ENCODE measurements at regions not wholly inside any gene's neighbourhood (a gene's known extent, or its start where the extent isn't known, plus 50 kb on each side); places are given as distances from the start of the nearest gene placed in this dataset.
A peak's percentile ranks its signal among the peaks of the same experiment; 100 is the strongest.
"Not testable (repeated sequence)": the region's sequence is repeated elsewhere in the genome, so short reads cannot be mapped to it uniquely, and the experiment has no call there.

- H3K9ac ChIP-seq (ENCODE audit: low read length); H3K18ac ChIP-seq (ENCODE audit: low read length); H2BK5ac ChIP-seq (ENCODE audit: low read length); H3K36me3 ChIP-seq (ENCODE audit: control insufficient read depth, insufficient read depth, low read length); H3K27ac ChIP-seq (ENCODE audit: low read depth, low read length); H3K79me2 ChIP-seq (ENCODE audit: control insufficient read depth, insufficient read depth, low read length); H4K5ac ChIP-seq (ENCODE audit: low read length); H3K4me3 ChIP-seq (ENCODE audit: low read length); H3K23ac ChIP-seq (ENCODE audit: low read length); H2BK15ac ChIP-seq (replicated peaks; ENCODE audit: low read depth); H4K8ac ChIP-seq (ENCODE audit: low read depth, low read length); H3K4me1 ChIP-seq (ENCODE audit: control insufficient read depth, low read depth, low read length); H3K79me1 ChIP-seq (ENCODE audit: low read length); H2BK120ac ChIP-seq (ENCODE audit: low read depth, low read length); DNase-seq; H3K4me2 ChIP-seq (ENCODE audit: low read length); H3K4ac ChIP-seq (ENCODE audit: low read depth, low read length); H3K27me3 ChIP-seq (ENCODE audit: insufficient read depth, low read length, poor library complexity); H2AK5ac ChIP-seq (ENCODE audit: low read length): not testable (repeated sequence)
- WGBS (ENCODE audit: extremely low coverage, insufficient coverage, low lambda C conversion rate) = no CpG with 5 or more reads among the region's 28 CpGs
- peak overlapping the region; percentile 25 for H3K56ac ChIP-seq (ENCODE audit: low read length)
Measured at GRCh38 chr18:55892862-55893813, 305.1 kb upstream of the TCF4 start.

GRCh38 chr18:55886886-55887285, 298.9 kb upstream of the TCF4 start:
- no peak for DNase-seq
- Histone ChIP-seq H3K18ac (ENCODE audit: low read length) (no peak overlapping the region), H3K56ac (ENCODE audit: low read length) (no peak overlapping the region), H3K4me1 (ENCODE audit: control insufficient read depth, low read depth, low read length) (no peaks in the 10 kb centered on the region), H3K79me1 (ENCODE audit: low read length) (no peaks in the 10 kb centered on the region), H3K27ac (ENCODE audit: low read depth, low read length) (no peak overlapping the region), H2BK5ac (ENCODE audit: low read length) (no peak overlapping the region), H3K79me2 (ENCODE audit: control insufficient read depth, insufficient read depth, low read length) (no peaks in the 10 kb centered on the region), H4K8ac (ENCODE audit: low read depth, low read length) (no peak overlapping the region), H4K5ac (ENCODE audit: low read length) (no peak overlapping the region), H3K27me3 (ENCODE audit: insufficient read depth, low read length, poor library complexity) (no peaks in the 10 kb centered on the region), H2BK15ac (replicated peaks; ENCODE audit: low read depth) (no peak overlapping the region), H3K23ac (ENCODE audit: low read length) (no peak overlapping the region), H3K9ac (ENCODE audit: low read length) (no peak overlapping the region), H3K4me3 (ENCODE audit: low read length) (no peak overlapping the region), H3K4me2 (ENCODE audit: low read length) (no peak overlapping the region), H3K36me3 (ENCODE audit: control insufficient read depth, insufficient read depth, low read length) (no peaks in the 10 kb centered on the region), H2AK5ac (ENCODE audit: low read length) (no peak overlapping the region), H2BK120ac (ENCODE audit: low read depth, low read length) (no peak overlapping the region), H3K4ac (ENCODE audit: low read depth, low read length) (no peak overlapping the region)
- no CpG with 5 or more reads among the region's 4 CpGs for WGBS (ENCODE audit: extremely low coverage, insufficient coverage, low lambda C conversion rate)

- H3K18ac ChIP-seq (ENCODE audit: low read length) = no peak overlapping the region
- no peak overlapping the region for H4K8ac ChIP-seq (ENCODE audit: low read depth, low read length)
- H3K36me3 ChIP-seq (ENCODE audit: control insufficient read depth, insufficient read depth, low read length) = no peaks in the 10 kb centered on the region
- H3K27ac ChIP-seq (ENCODE audit: low read depth, low read length) = no peak overlapping the region
- no peak for DNase-seq
- H2BK5ac ChIP-seq (ENCODE audit: low read length) = no peak overlapping the region
- H3K4ac ChIP-seq (ENCODE audit: low read depth, low read length) = no peak overlapping the region
- no peaks in the 10 kb centered on the region for H3K79me1 ChIP-seq (ENCODE audit: low read length)
- no peak overlapping the region for H4K5ac ChIP-seq (ENCODE audit: low read length)
- no peak overlapping the region for H3K4me2 ChIP-seq (ENCODE audit: low read length)
- no peaks in the 10 kb centered on the region for H3K79me2 ChIP-seq (ENCODE audit: control insufficient read depth, insufficient read depth, low read length)
- no peak overlapping the region for H2AK5ac ChIP-seq (ENCODE audit: low read length)
- no peak overlapping the region for H3K23ac ChIP-seq (ENCODE audit: low read length)
- no peak overlapping the region for H2BK120ac ChIP-seq (ENCODE audit: low read depth, low read length)
- no peaks in the 10 kb centered on the region for H3K4me1 ChIP-seq (ENCODE audit: control insufficient read depth, low read depth, low read length)
- H2BK15ac ChIP-seq (replicated peaks; ENCODE audit: low read depth) = no peak overlapping the region
- H3K27me3 ChIP-seq (ENCODE audit: insufficient read depth, low read length, poor library complexity) = no peaks in the 10 kb centered on the region
- no peak overlapping the region for H3K9ac ChIP-seq (ENCODE audit: low read length)
- no peak overlapping the region for H3K4me3 ChIP-seq (ENCODE audit: low read length)
- no CpG with 5 or more reads among the region's 2 CpGs for WGBS (ENCODE audit: extremely low coverage, insufficient coverage, low lambda C conversion rate)
- no peak overlapping the region for H3K56ac ChIP-seq (ENCODE audit: low read length)
Measured at GRCh38 chr18:55884498-55884897, 296.5 kb upstream of the TCF4 start.

GRCh38 chr18:55880617-55881016, 292.6 kb upstream of the TCF4 start:
- no peak overlapping the region for H3K23ac ChIP-seq (ENCODE audit: low read length)
- no peak for DNase-seq
- H3K4me1 ChIP-seq (ENCODE audit: control insufficient read depth, low read depth, low read length) = no peaks in the 10 kb centered on the region
- no peaks in the 10 kb centered on the region for H3K79me2 ChIP-seq (ENCODE audit: control insufficient read depth, insufficient read depth, low read length)
- no peaks in the 10 kb centered on the region for H3K79me1 ChIP-seq (ENCODE audit: low read length)
- peak overlapping the region; percentile 51 for H3K18ac ChIP-seq (ENCODE audit: low read length)
- no peak overlapping the region for H3K4me2 ChIP-seq (ENCODE audit: low read length)
- H3K9ac ChIP-seq (ENCODE audit: low read length) = no peak overlapping the region
- no peak overlapping the region for H3K4me3 ChIP-seq (ENCODE audit: low read length)
- no peak overlapping the region for H3K27ac ChIP-seq (ENCODE audit: low read depth, low read length)
- H2AK5ac ChIP-seq (ENCODE audit: low read length) = no peak overlapping the region
- no peak overlapping the region for H4K5ac ChIP-seq (ENCODE audit: low read length)
- no peak overlapping the region for H2BK15ac ChIP-seq (replicated peaks; ENCODE audit: low read depth)
- no peak overlapping the region for H2BK120ac ChIP-seq (ENCODE audit: low read depth, low read length)
- H2BK5ac ChIP-seq (ENCODE audit: low read length) = no peak overlapping the region
- H4K8ac ChIP-seq (ENCODE audit: low read depth, low read length) = no peak overlapping the region
- H3K4ac ChIP-seq (ENCODE audit: low read depth, low read length) = no peak overlapping the region
- H3K27me3 ChIP-seq (ENCODE audit: insufficient read depth, low read length, poor library complexity) = no peaks in the 10 kb centered on the region
- no peak overlapping the region for H3K56ac ChIP-seq (ENCODE audit: low read length)
- H3K36me3 ChIP-seq (ENCODE audit: control insufficient read depth, insufficient read depth, low read length) = no peaks in the 10 kb centered on the region
- WGBS (ENCODE audit: extremely low coverage, insufficient coverage, low lambda C conversion rate) = no CpG with 5 or more reads among the region's 8 CpGs

GRCh38 chr18:55879331-55879730, 291.3 kb upstream of the TCF4 start:
- H3K4me3 ChIP-seq (ENCODE audit: low read length) = no peak overlapping the region
- H3K9ac ChIP-seq (ENCODE audit: low read length) = no peak overlapping the region
- H3K79me2 ChIP-seq (ENCODE audit: control insufficient read depth, insufficient read depth, low read length) = no peaks in the 10 kb centered on the region
- no peak overlapping the region for H3K18ac ChIP-seq (ENCODE audit: low read length)
- no CpG with 5 or more reads among the region's 2 CpGs for WGBS (ENCODE audit: extremely low coverage, insufficient coverage, low lambda C conversion rate)
- H3K4me1 ChIP-seq (ENCODE audit: control insufficient read depth, low read depth, low read length) = peaks cover 2% of the 10 kb centered on the region
- no peak for DNase-seq
- no peak overlapping the region for H4K5ac ChIP-seq (ENCODE audit: low read length)
- H2BK15ac ChIP-seq (replicated peaks; ENCODE audit: low read depth) = no peak overlapping the region
- H3K23ac ChIP-seq (ENCODE audit: low read length) = no peak overlapping the region
- no peak overlapping the region for H3K56ac ChIP-seq (ENCODE audit: low read length)
- no peak overlapping the region for H2AK5ac ChIP-seq (ENCODE audit: low read length)
- H2BK5ac ChIP-seq (ENCODE audit: low read length) = no peak overlapping the region
- H3K4ac ChIP-seq (ENCODE audit: low read depth, low read length) = no peak overlapping the region
- no peak overlapping the region for H3K4me2 ChIP-seq (ENCODE audit: low read length)
- H3K36me3 ChIP-seq (ENCODE audit: control insufficient read depth, insufficient read depth, low read length) = no peaks in the 10 kb centered on the region
- H3K27ac ChIP-seq (ENCODE audit: low read depth, low read length) = no peak overlapping the region
- H2BK120ac ChIP-seq (ENCODE audit: low read depth, low read length) = no peak overlapping the region
- no peaks in the 10 kb centered on the region for H3K79me1 ChIP-seq (ENCODE audit: low read length)
- no peaks in the 10 kb centered on the region for H3K27me3 ChIP-seq (ENCODE audit: insufficient read depth, low read length, poor library complexity)
- H4K8ac ChIP-seq (ENCODE audit: low read depth, low read length) = no peak overlapping the region

- Histone ChIP-seq H3K27me3 (ENCODE audit: insufficient read depth, low read length, poor library complexity) (no peaks in the 10 kb centered on the region), H3K23ac (ENCODE audit: low read length) (no peak overlapping the region), H3K27ac (ENCODE audit: low read depth, low read length) (no peak overlapping the region), H3K9ac (ENCODE audit: low read length) (no peak overlapping the region), H3K36me3 (ENCODE audit: control insufficient read depth, insufficient read depth, low read length) (no peaks in the 10 kb centered on the region), H3K4me2 (ENCODE audit: low read length) (no peak overlapping the region), H4K8ac (ENCODE audit: low read depth, low read length) (no peak overlapping the region), H3K4me3 (ENCODE audit: low read length) (no peak overlapping the region), H2AK5ac (ENCODE audit: low read length) (no peak overlapping the region), H3K4me1 (ENCODE audit: control insufficient read depth, low read depth, low read length) (peaks cover 2% of the 10 kb centered on the region), H3K56ac (ENCODE audit: low read length) (no peak overlapping the region), H2BK5ac (ENCODE audit: low read length) (no peak overlapping the region), H3K79me1 (ENCODE audit: low read length) (no peaks in the 10 kb centered on the region), H3K79me2 (ENCODE audit: control insufficient read depth, insufficient read depth, low read length) (no peaks in the 10 kb centered on the region), H2BK15ac (replicated peaks; ENCODE audit: low read depth) (no peak overlapping the region), H2BK120ac (ENCODE audit: low read depth, low read length) (no peak overlapping the region), H3K4ac (ENCODE audit: low read depth, low read length) (no peak overlapping the region), H4K5ac (ENCODE audit: low read length) (no peak overlapping the region), H3K18ac (ENCODE audit: low read length) (no peak overlapping the region)
- DNase-seq = no peak
- no CpG with 5 or more reads among the region's 1 CpG for WGBS (ENCODE audit: extremely low coverage, insufficient coverage, low lambda C conversion rate)
Measured at GRCh38 chr18:55878224-55878623, 290.2 kb upstream of the TCF4 start.
